HG02943 (cell line): ENCODE measurements at regions not wholly inside any gene's neighbourhood (a gene's known extent, or its start where the extent isn't known, plus 50 kb on each side); places are given as distances from the start of the nearest gene placed in this dataset.

Experiments
- ATAC-seq: cut with Tn5 transposase; IDR thresholded peaks from one replicate; pipeline ENCODE4 v1.9.1; 2021; ENCODE audit warnings: mild to moderate bottlenecking, low read depth, moderate library complexity; ENCODE audit not compliant: unreplicated experiment

DNA sequence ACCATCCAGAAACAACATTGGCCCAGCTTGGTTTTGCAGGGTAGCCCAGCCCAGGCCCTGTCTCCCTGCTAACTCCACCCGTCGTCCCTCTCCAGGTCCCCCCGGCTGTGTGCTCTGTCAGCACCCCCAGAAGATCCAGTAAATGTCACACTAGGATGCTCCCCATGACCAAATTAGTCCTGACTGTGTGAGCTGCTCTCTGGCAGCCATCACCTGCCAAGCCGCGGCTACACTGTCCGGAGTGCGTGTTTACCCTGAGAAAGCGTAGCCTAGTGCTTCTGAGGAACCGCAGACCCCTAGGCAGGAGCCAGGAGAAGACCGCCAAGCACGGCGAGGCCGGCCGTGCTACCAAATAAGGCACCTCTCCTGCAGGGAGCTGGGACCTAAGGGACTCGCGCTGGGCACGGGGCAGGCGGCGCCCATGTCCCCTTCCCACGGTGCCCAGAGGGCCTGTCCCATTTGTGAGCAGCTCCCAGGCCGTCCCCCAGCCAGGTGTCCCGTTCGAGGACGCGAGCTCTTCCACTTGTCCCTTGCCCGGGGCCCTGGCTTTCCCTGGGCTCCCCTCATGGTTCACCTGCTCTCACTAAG is 849.9 kb downstream of the RNF144A start:
- no peak for ATAC-seq

DNA sequence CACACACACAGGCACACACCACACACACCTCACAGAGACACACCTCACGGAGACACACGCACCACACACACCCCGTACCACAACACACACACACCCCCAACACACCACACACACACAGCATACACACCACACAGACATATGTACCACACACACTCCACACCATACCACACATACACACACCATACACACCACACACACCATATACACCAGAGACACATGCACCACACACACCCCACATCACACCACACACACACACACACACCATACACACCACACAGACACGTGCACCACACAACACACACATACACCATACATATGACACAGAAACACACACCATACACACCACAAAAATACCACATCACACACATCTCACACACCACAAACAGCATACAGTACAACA is 850.7 kb downstream of the RNF144A start:
- no peak for ATAC-seq

- no peak for ATAC-seq
Observed at GRCh38 chr2:7771781-7772180, 854.6 kb downstream of the RNF144A start.

- no peak for ATAC-seq
Observed at GRCh38 chr2:7773362-7774360, 856.4 kb downstream of the RNF144A start.

DNA sequence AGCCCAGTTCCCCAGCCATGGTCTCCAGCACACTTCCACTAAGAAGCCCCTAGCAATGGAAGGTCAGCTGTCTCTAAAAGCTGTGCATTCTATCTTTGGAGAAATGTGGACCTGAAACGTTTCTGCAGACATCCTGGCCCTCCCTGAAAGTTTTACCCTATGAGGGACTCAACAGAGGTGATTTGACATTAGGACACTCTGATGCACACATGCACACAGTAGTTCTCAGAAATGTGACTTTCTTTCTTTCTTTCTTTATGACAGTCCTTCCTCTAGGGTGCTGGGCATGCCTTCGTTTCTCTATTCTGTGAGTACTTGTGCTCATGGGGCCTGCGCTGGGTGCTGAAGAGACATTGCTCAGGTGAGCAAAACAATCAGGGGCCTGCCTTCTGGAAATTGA is 857.3 kb downstream of the RNF144A start:
- ATAC-seq: no peak

DNA sequence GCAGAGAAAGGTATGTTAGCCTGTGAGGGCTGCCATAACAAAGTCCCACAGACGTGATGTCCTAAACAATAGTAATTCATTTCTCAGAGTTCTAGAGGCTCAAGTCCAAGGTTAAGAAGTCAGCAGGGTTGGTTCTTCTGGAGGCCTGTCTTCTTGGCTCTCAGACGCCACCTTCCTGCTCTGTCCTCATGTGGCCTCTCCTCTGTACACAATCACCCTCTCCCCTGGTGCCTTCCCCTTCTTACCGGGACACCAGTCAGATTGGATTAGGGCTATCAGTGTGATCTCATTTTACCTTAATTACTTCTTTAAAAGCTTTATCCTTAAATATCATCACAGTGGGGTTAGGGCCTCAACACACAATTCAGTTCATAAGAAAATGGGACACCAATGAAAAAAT is 860.5 kb downstream of the RNF144A start:
- ATAC-seq: no peak

DNA sequence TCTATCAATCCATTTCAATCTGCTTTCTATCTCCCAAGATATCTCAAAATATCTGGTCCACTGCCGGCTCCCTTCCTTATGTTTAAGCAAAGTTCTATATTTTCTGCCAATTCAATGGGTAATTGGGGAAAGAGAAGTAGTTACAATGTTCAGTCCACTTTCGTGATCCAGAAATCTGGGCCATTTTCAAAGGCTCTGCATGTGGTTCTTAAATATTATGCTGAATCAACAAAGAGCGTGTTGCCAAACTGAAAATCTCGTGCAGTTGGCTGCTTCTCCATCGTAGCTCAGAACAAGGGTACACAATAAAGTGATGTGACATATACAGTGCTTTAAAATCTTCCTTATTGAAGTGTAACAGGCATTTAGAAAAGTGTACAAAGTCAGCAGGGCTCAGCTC is 863.1 kb downstream of the RNF144A start:
- ATAC-seq: no peak

- no peak for ATAC-seq
Observed at GRCh38 chr2:7785700-7786099, 868.5 kb downstream of the RNF144A start.

- ATAC-seq: no peak
Observed at GRCh38 chr2:7788736-7789135, 871.5 kb downstream of the RNF144A start.

GRCh38 chr2:7792031-7792651 is 874.9 kb downstream of the RNF144A start:
- ATAC-seq: no peak

GRCh38 chr2:7795778-7796563 is 878.8 kb downstream of the RNF144A start:
- ATAC-seq: no peak

DNA sequence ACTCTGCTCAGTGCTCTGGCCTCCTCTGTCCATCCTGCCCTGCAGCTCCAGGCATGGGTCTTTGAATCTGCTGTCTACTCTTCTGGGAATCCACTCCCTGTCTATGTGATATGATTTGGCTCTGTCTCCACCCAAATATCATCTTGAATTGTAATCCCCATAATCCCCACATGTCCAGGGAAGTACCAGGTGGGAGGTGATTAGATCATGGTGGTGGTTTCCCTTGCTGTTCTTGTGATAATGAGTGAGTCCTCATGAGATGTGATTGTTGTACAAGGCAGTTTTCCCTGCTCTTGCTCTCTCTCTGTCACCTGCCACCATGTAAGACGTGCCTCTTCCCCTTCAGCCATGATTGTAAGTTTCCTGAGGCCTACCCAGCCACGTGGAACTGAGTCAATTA is 881.8 kb upstream of the ID2 start:
- no peak for ATAC-seq

- ATAC-seq: no peak
Observed at GRCh38 chr2:7801212-7801611, 880.6 kb upstream of the ID2 start.

GRCh38 chr2:7803515-7803914 is 878.3 kb upstream of the ID2 start:
- ATAC-seq: no peak

GRCh38 chr2:7809640-7810039 is 872.2 kb upstream of the ID2 start:
- ATAC-seq: no peak

- no peak for ATAC-seq
Observed at GRCh38 chr2:7811073-7811472, 870.8 kb upstream of the ID2 start.

GRCh38 chr2:7812231-7812995 is 869.4 kb upstream of the ID2 start:
- ATAC-seq: no peak

- no peak for ATAC-seq
Observed at GRCh38 chr2:7813541-7814292, 868.1 kb upstream of the ID2 start.

- no peak for ATAC-seq
Observed at GRCh38 chr2:7815726-7816125, 866.1 kb upstream of the ID2 start.
